Mesendoderm (in vitro differentiated cells): ENCODE measurements at regions not wholly inside any gene's neighbourhood (a gene's known extent, or its start where the extent isn't known, plus 50 kb on each side); places are given as distances from the start of the nearest gene placed in this dataset.

Experiments
- DNase-seq: peaks from one replicate; pipeline ENCODE4 v3.0.0; 2013
- H2AK5ac ChIP-seq: 2 replicates; pipeline ENCODE4 v1.6.1; 2013; ENCODE audit warnings: low read length, inconsistent platforms
- H2BK120ac ChIP-seq: 2 replicates; pipeline ENCODE4 v1.6.1; 2013; ENCODE audit warnings: low read depth, mild to moderate bottlenecking, low read length, moderate library complexity, mixed read lengths
- H2BK15ac ChIP-seq: replicated peaks from 2 replicates; pipeline ENCODE4 v1.6.1; 2013; ENCODE audit warnings: low read depth, mild to moderate bottlenecking, moderate library complexity
- H2BK5ac ChIP-seq: 2 replicates; pipeline ENCODE4 v1.6.1; 2013; ENCODE audit warnings: low read length, inconsistent platforms
- H3K18ac ChIP-seq: 2 replicates; pipeline ENCODE4 v1.6.1; 2013; ENCODE audit warnings: mild to moderate bottlenecking, low read length, mixed read lengths
- H3K23ac ChIP-seq: one replicate; pipeline ENCODE4 v1.6.1; 2013; ENCODE audit warnings: low read length
- H3K27ac ChIP-seq: 2 replicates; pipeline ENCODE4 v1.5.1; 2013; ENCODE audit warnings: low read depth, mild to moderate bottlenecking, inconsistent platforms, low read length, moderate library complexity
- H3K27me3 ChIP-seq: 2 replicates; pipeline ENCODE4 v1.6.1; 2013; ENCODE audit warnings: low read length, control low read depth, mild to moderate bottlenecking, inconsistent platforms; ENCODE audit not compliant: insufficient read depth, poor library complexity
- H3K36me3 ChIP-seq: 2 replicates; pipeline ENCODE4 v1.6.1; 2013; ENCODE audit warnings: low read length, inconsistent platforms; ENCODE audit not compliant: control insufficient read depth, insufficient read depth
- H3K4ac ChIP-seq: one replicate; pipeline ENCODE4 v1.6.1; 2013; ENCODE audit warnings: low read depth, mild to moderate bottlenecking, low read length, moderate library complexity
- H3K4me1 ChIP-seq: 2 replicates; pipeline ENCODE4 v1.6.1; 2013; ENCODE audit warnings: low read depth, low read length, inconsistent platforms; ENCODE audit not compliant: control insufficient read depth
- H3K4me2 ChIP-seq: 2 replicates; pipeline ENCODE4 v1.6.1; 2013; ENCODE audit warnings: low read length
- H3K4me3 ChIP-seq: 2 replicates; pipeline ENCODE4 v1.5.1; 2013; ENCODE audit warnings: mild to moderate bottlenecking, low read length
- H3K56ac ChIP-seq: one replicate; pipeline ENCODE4 v1.6.1; 2013; ENCODE audit warnings: low read length
- H3K79me1 ChIP-seq: 2 replicates; pipeline ENCODE4 v1.6.1; 2013; ENCODE audit warnings: low read length, inconsistent platforms
- H3K79me2 ChIP-seq: 2 replicates; pipeline ENCODE4 v1.6.1; 2013; ENCODE audit warnings: mild to moderate bottlenecking, low read length; ENCODE audit not compliant: control insufficient read depth, insufficient read depth
- H3K9ac ChIP-seq: 2 replicates; pipeline ENCODE4 v1.6.1; 2013; ENCODE audit warnings: low read length, inconsistent platforms
- H4K5ac ChIP-seq: one replicate; pipeline ENCODE4 v1.6.1; 2013; ENCODE audit warnings: low read length
- H4K8ac ChIP-seq: one replicate; pipeline ENCODE4 v1.6.1; 2013; ENCODE audit warnings: low read depth, mild to moderate bottlenecking, control low read depth, low read length, moderate library complexity
- WGBS: extraction: QIAGEN DNeasy Blood & Tissue Kit; methylation state at CpG from one replicate; pipeline ENCODE4 v1.1.7; 2013; ENCODE audit warnings: low lambda C conversion rate, missing lambda C conversion rate; ENCODE audit not compliant: insufficient coverage; ENCODE audit errors: extremely low coverage; 5-methylcytosine and 5-hydroxymethylcytosine counted together

DNA sequence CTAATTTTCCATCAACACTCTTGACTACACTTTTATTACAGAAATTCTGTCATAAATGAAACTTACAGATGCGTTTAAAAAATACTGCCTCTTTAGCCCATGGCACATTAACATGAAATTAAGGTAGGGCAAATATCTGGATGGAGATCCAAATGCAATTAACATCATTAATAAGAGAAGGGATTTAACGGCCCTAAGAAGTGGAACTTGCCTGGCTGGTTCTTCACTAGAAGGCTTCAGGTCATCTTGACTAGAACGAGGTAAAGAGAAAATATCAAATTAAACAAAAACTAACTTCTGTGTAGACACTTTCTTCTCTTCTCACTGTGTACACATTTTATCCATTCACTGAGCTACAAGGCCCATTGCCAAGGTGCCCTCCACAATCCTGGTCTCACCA, 1093.4 kb downstream of the EFNB2 start:
- no CpG with 5 or more reads among the region's 3 CpGs for WGBS
- H3K4me1 ChIP-seq, result no peaks in the 10 kb centered on the region

GRCh38 chr13:105441051-105441750, 1094.3 kb downstream of the EFNB2 start:
- Histone ChIP-seq H3K4me3 (no peak overlapping the region), H2AK5ac (no peak overlapping the region)

More for the DNA sequence above, 1093.4 kb downstream of the EFNB2 start:
- no peak overlapping the region for H3K4ac ChIP-seq
- H3K4me2 ChIP-seq, result no peak overlapping the region
- H3K23ac ChIP-seq, result no peak overlapping the region
- H4K8ac ChIP-seq, result no peak overlapping the region
- H3K18ac ChIP-seq, result no peak overlapping the region
- no peaks in the 10 kb centered on the region for H3K79me2 ChIP-seq
- H3K36me3 ChIP-seq, result no peaks in the 10 kb centered on the region
- H2BK120ac ChIP-seq, result no peak overlapping the region
- H3K27ac ChIP-seq, result no peak overlapping the region
- no peak overlapping the region for H2AK5ac ChIP-seq
- no peaks in the 10 kb centered on the region for H3K27me3 ChIP-seq
- H2BK15ac ChIP-seq, result no peak overlapping the region
- H3K79me1 ChIP-seq, result no peaks in the 10 kb centered on the region
- DNase-seq, result no peak
- no peak overlapping the region for H4K5ac ChIP-seq
- H2BK5ac ChIP-seq, result no peak overlapping the region
- H3K9ac ChIP-seq, result no peak overlapping the region
- no peak overlapping the region for H3K56ac ChIP-seq
- no peak overlapping the region for H3K4me3 ChIP-seq

DNA sequence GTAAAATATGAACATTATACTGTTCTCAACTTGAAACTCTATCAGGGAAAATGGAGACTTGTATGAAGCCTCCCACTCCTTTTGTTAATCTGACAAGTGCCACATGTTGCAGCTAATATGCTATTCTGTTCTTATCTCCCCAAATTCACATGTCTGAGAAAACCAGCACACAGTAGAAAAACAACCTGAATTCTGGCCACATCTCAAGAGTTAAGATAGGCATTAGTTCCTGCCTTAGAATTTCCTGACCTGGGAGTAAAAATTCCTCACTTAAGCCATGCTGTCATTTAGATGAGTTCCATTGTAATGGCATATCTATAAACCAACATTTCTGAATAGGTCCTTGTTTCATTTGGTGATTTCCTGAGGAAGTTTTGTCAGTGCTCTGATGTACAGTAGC, 1098.5 kb downstream of the EFNB2 start:
- Histone ChIP-seq H3K79me1 (no peaks in the 10 kb centered on the region), H3K4me2 (no peak overlapping the region), H3K27me3 (no peaks in the 10 kb centered on the region), H3K23ac (no peak overlapping the region), H3K79me2 (no peaks in the 10 kb centered on the region), H3K18ac (no peak overlapping the region), H2BK5ac (no peak overlapping the region), H3K27ac (no peak overlapping the region), H4K5ac (no peak overlapping the region), H3K4me3 (no peak overlapping the region), H2BK15ac (no peak overlapping the region), H3K36me3 (no peaks in the 10 kb centered on the region), H3K56ac (no peak overlapping the region), H4K8ac (no peak overlapping the region), H2BK120ac (no peak overlapping the region), H2AK5ac (no peak overlapping the region), H3K4me1 (no peaks in the 10 kb centered on the region), H3K9ac (no peak overlapping the region), H3K4ac (no peak overlapping the region)
- peak; percentile 87 for DNase-seq

More at GRCh38 chr13:105441051-105441750, 1094.3 kb downstream of the EFNB2 start:
- H3K9ac ChIP-seq, result no peak overlapping the region
- no peak overlapping the region for H3K27ac ChIP-seq
- H3K18ac ChIP-seq, result no peak overlapping the region
- H3K23ac ChIP-seq, result no peak overlapping the region
- no peaks in the 10 kb centered on the region for H3K4me1 ChIP-seq
- DNase-seq, result no peak
- H3K4me2 ChIP-seq, result no peak overlapping the region
- H2BK5ac ChIP-seq, result no peak overlapping the region
- no peak overlapping the region for H4K5ac ChIP-seq
- H3K79me1 ChIP-seq, result no peaks in the 10 kb centered on the region
- H3K36me3 ChIP-seq, result no peaks in the 10 kb centered on the region
- no peaks in the 10 kb centered on the region for H3K27me3 ChIP-seq
- no peak overlapping the region for H3K56ac ChIP-seq
- no peaks in the 10 kb centered on the region for H3K79me2 ChIP-seq
- no peak overlapping the region for H4K8ac ChIP-seq
- 100% methylated on average over 1 of the region's 9 CpGs for WGBS
- H2BK15ac ChIP-seq, result no peak overlapping the region
- no peak overlapping the region for H3K4ac ChIP-seq
- no peak overlapping the region for H2BK120ac ChIP-seq

GRCh38 chr13:105432438-105432837, 1103.0 kb downstream of the EFNB2 start:
- Histone ChIP-seq H3K4me1 (no peaks in the 10 kb centered on the region), H4K8ac (no peak overlapping the region), H4K5ac (no peak overlapping the region), H3K27me3 (no peaks in the 10 kb centered on the region), H3K79me1 (no peaks in the 10 kb centered on the region), H2BK120ac (no peak overlapping the region), H3K4me3 (no peak overlapping the region), H3K56ac (no peak overlapping the region), H2BK5ac (no peak overlapping the region), H3K23ac (no peak overlapping the region), H3K9ac (no peak overlapping the region), H3K4ac (no peak overlapping the region), H2AK5ac (no peak overlapping the region), H3K27ac (no peak overlapping the region), H3K18ac (no peak overlapping the region), H2BK15ac (no peak overlapping the region), H3K4me2 (no peak overlapping the region), H3K36me3 (no peaks in the 10 kb centered on the region), H3K79me2 (no peaks in the 10 kb centered on the region)
- WGBS, result no CpG with 5 or more reads among the region's 2 CpGs
- no peak for DNase-seq

- Histone ChIP-seq H4K8ac (no peak overlapping the region), H3K27ac (no peak overlapping the region), H3K23ac (no peak overlapping the region), H2BK15ac (no peak overlapping the region), H3K18ac (no peak overlapping the region), H3K56ac (no peak overlapping the region), H3K79me2 (no peaks in the 10 kb centered on the region), H3K36me3 (no peaks in the 10 kb centered on the region), H3K27me3 (no peaks in the 10 kb centered on the region), H2BK120ac (no peak overlapping the region), H2AK5ac (no peak overlapping the region), H3K4me3 (no peak overlapping the region), H2BK5ac (no peak overlapping the region), H4K5ac (no peak overlapping the region), H3K4ac (no peak overlapping the region), H3K4me2 (no peak overlapping the region), H3K9ac (no peak overlapping the region), H3K4me1 (no peaks in the 10 kb centered on the region), H3K79me1 (no peaks in the 10 kb centered on the region)
- DNase-seq, result no peak
- WGBS, result no CpG with 5 or more reads among the region's 2 CpGs
Observed at GRCh38 chr13:105428811-105429210, 1106.7 kb downstream of the EFNB2 start.

DNA sequence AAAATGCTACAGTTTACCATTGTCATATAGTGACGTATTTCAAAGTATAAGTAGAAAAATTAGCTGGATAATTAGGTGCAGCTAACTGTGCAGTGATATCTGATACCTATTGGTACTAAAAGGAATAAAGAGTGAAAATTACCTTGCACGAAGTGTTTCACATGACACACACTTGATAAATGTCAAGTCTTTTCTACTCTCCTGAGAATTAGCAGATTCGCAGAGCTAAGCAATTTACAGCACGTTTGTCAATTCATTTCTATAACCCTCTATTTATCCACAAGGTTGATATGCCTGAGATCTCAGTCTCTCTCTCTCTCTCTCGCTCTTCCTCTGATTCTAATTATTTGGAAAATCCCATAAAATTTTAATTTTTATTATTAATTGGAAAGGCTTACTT, 1109.0 kb downstream of the EFNB2 start:
- H4K8ac ChIP-seq, result no peak overlapping the region
- H2BK5ac ChIP-seq, result no peak overlapping the region
- no peak for DNase-seq
- no peak overlapping the region for H4K5ac ChIP-seq
- H3K27ac ChIP-seq, result no peak overlapping the region
- no peak overlapping the region for H2AK5ac ChIP-seq
- H3K4me3 ChIP-seq, result no peak overlapping the region
- H3K79me1 ChIP-seq, result no peaks in the 10 kb centered on the region
- no peak overlapping the region for H3K23ac ChIP-seq
- no peak overlapping the region for H3K9ac ChIP-seq
- no peak overlapping the region for H3K4ac ChIP-seq
- H3K56ac ChIP-seq, result no peak overlapping the region
- H3K4me2 ChIP-seq, result no peak overlapping the region
- no peak overlapping the region for H2BK15ac ChIP-seq
- H3K79me2 ChIP-seq, result no peaks in the 10 kb centered on the region
- no CpG with 5 or more reads among the region's 5 CpGs for WGBS
- no peaks in the 10 kb centered on the region for H3K27me3 ChIP-seq
- H3K4me1 ChIP-seq, result no peaks in the 10 kb centered on the region
- H3K36me3 ChIP-seq, result no peaks in the 10 kb centered on the region
- no peak overlapping the region for H2BK120ac ChIP-seq
- H3K18ac ChIP-seq, result no peak overlapping the region
